ENCODE measurements at regions not wholly inside any gene's neighbourhood (a gene's known extent, or its start where the extent isn't known, plus 50 kb on each side); places are given as distances from the start of the nearest gene placed in this dataset.
A peak's percentile ranks its signal among the peaks of the same experiment; 100 is the strongest.

GRCh38 chr13:60696602-60697001 is 299.6 kb downstream of the TDRD3 start:
- no peak overlapping the region for H2AFZ ChIP-seq (ENCODE audit: low read depth)
- no peak overlapping the region for H3K4me2 ChIP-seq
- no peaks in the 10 kb centered on the region for H3K79me2 ChIP-seq (ENCODE audit: insufficient read depth, low read depth)
- no peaks in the 10 kb centered on the region for H3K36me3 ChIP-seq (ENCODE audit: insufficient read depth)
- H3K4me1 ChIP-seq (ENCODE audit: low read depth, poor library complexity, severe bottlenecking), result no peaks in the 10 kb centered on the region
- H3K4me3 ChIP-seq (IDR thresholded peaks at IDR 0.05; ENCODE audit: insufficient read depth, low read depth, low read length), result no peak overlapping the region
- no peak for TF ChIP-seq CTCF (conservative IDR thresholded peaks at IDR 0.05; ENCODE audit: low read depth, low read length)
- no peaks in the 10 kb centered on the region for H3K27me3 ChIP-seq (ENCODE audit: insufficient read depth, low read depth)
- no peaks in the 10 kb centered on the region for H4K20me1 ChIP-seq (ENCODE audit: insufficient read depth)
- H3K9ac ChIP-seq, result no peak overlapping the region
- no peak overlapping the region for H3K27ac ChIP-seq

GRCh38 chr13:60691268-60691667 is 294.2 kb downstream of the TDRD3 start:
- Histone ChIP-seq H3K79me2 (ENCODE audit: insufficient read depth, low read depth) (no peaks in the 10 kb centered on the region), H3K27me3 (ENCODE audit: insufficient read depth, low read depth) (no peaks in the 10 kb centered on the region), H3K9ac (no peak overlapping the region), H3K4me2 (no peak overlapping the region), H3K4me3 (IDR thresholded peaks at IDR 0.05; ENCODE audit: insufficient read depth, low read depth, low read length) (no peak overlapping the region), H2AFZ (ENCODE audit: low read depth) (no peak overlapping the region), H4K20me1 (ENCODE audit: insufficient read depth) (no peaks in the 10 kb centered on the region), H3K36me3 (ENCODE audit: insufficient read depth) (no peaks in the 10 kb centered on the region), H3K4me1 (ENCODE audit: low read depth, poor library complexity, severe bottlenecking) (peaks cover 23% of the 10 kb centered on the region), H3K27ac (no peak overlapping the region)
- no peak for TF ChIP-seq CTCF (conservative IDR thresholded peaks at IDR 0.05; ENCODE audit: low read depth, low read length)

GRCh38 chr13:60690604-60691003 is 293.6 kb downstream of the TDRD3 start:
- Histone ChIP-seq H4K20me1 (ENCODE audit: insufficient read depth) (no peaks in the 10 kb centered on the region), H3K4me3 (IDR thresholded peaks at IDR 0.05; ENCODE audit: insufficient read depth, low read depth, low read length) (no peak overlapping the region), H3K9ac (no peak overlapping the region), H3K4me2 (no peak overlapping the region), H2AFZ (ENCODE audit: low read depth) (no peak overlapping the region), H3K36me3 (ENCODE audit: insufficient read depth) (no peaks in the 10 kb centered on the region), H3K79me2 (ENCODE audit: insufficient read depth, low read depth) (no peaks in the 10 kb centered on the region), H3K27ac (no peak overlapping the region), H3K4me1 (ENCODE audit: low read depth, poor library complexity, severe bottlenecking) (peaks cover 23% of the 10 kb centered on the region), H3K27me3 (ENCODE audit: insufficient read depth, low read depth) (no peaks in the 10 kb centered on the region)
- TF ChIP-seq CTCF (conservative IDR thresholded peaks at IDR 0.05; ENCODE audit: low read depth, low read length), result no peak

GRCh38 chr13:60689571-60689970 is 292.6 kb downstream of the TDRD3 start:
- Histone ChIP-seq H3K4me3 (IDR thresholded peaks at IDR 0.05; ENCODE audit: insufficient read depth, low read depth, low read length) (no peak overlapping the region), H3K27ac (peak overlapping the region; percentile 19; the same call in 1 of the 2 replicates), H3K9ac (no peak overlapping the region), H3K4me1 (ENCODE audit: low read depth, poor library complexity, severe bottlenecking) (peaks cover 23% of the 10 kb centered on the region), H3K27me3 (ENCODE audit: insufficient read depth, low read depth) (no peaks in the 10 kb centered on the region), H4K20me1 (ENCODE audit: insufficient read depth) (no peaks in the 10 kb centered on the region), H2AFZ (ENCODE audit: low read depth) (no peak overlapping the region), H3K79me2 (ENCODE audit: insufficient read depth, low read depth) (no peaks in the 10 kb centered on the region), H3K36me3 (ENCODE audit: insufficient read depth) (no peaks in the 10 kb centered on the region), H3K4me2 (peak overlapping the region; percentile 37; the same call in 1 of the 2 replicates)
- TF ChIP-seq CTCF (conservative IDR thresholded peaks at IDR 0.05; ENCODE audit: low read depth, low read length), result no peak

Measured in KMS-11 (cell line).